SU-DHL-6 (cell line): ENCODE measurements at regions not wholly inside any gene's neighbourhood (a gene's known extent, or its start where the extent isn't known, plus 50 kb on each side); places are given as distances from the start of the nearest gene placed in this dataset.

ENCODE experiments used
- CTCF ChIP-seq: fragments of 200-600 bp; sonication (generic); IDR thresholded peaks from one replicate; pipeline ENCODE4 v1.5.1; 2017; ENCODE audit warnings: antibody characterized with exemption, mild to moderate bottlenecking, low read length, moderate library complexity; ENCODE audit not compliant: insufficient read depth, poor library complexity, severe bottlenecking
- EZH2phosphoT487 ChIP-seq: fragments of 200-600 bp; sonication (generic), shearing (Covaris generic); conservative IDR thresholded peaks from 2 replicates; pipeline ENCODE4 v1.6.1; 2018; ENCODE audit warnings: mild to moderate bottlenecking, antibody characterized with exemption, low read length, moderate library complexity, mixed read lengths

GRCh38 chr6:50410579-50410978 lies 302.7 kb upstream of the TFAP2D start:
- no peak for TF ChIP-seq CTCF
- TF ChIP-seq EZH2phosphoT487 = no peak
